SH-SY5Y (cell line): ENCODE measurements at regions not wholly inside any gene's neighbourhood (a gene's known extent, or its start where the extent isn't known, plus 50 kb on each side); places are given as distances from the start of the nearest gene placed in this dataset.

Source experiments
- GATA2 ChIP-seq: IDR thresholded peaks from 2 replicates; pipeline ENCODE4 v1.6.1; 2011; ENCODE audit warnings: mild to moderate bottlenecking, low read depth, low read length
- GATA3 ChIP-seq: IDR thresholded peaks from 2 replicates; pipeline ENCODE4 v1.6.1; 2011; ENCODE audit warnings: low read depth, mild to moderate bottlenecking, low read length, moderate library complexity

- no peak for TF ChIP-seq GATA2
- TF ChIP-seq GATA3: no peak
Observed at GRCh38 chr20:40317156-40317790, 371.8 kb downstream of the MAFB start.
